ENCODE measurements at regions not wholly inside any gene's neighbourhood (a gene's known extent, or its start where the extent isn't known, plus 50 kb on each side); places are given as distances from the start of the nearest gene placed in this dataset.

DNA sequence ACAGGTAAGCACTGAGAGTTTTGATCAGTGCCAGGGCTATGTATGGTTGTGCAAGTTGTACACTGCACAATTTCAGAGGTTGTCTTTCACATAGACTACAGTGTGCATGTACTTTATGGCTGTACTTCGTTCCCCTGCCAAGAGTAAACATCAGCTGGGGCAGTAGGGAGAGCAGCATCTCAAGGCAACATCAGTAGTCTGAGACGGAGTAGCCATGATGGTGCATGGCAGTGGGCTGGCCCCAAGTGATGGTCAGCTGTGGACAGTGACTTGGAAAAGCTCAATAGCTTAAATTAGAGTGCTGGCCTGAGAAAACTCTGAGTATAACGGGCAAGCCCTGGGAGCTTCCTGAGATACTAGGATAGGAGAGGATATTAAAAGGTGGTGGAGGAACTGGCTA lies 165.5 kb downstream of the TFAP2B start:
- DNase-seq (ENCODE audit: low spot score) = no peak
- TF ChIP-seq, protein P1, sequence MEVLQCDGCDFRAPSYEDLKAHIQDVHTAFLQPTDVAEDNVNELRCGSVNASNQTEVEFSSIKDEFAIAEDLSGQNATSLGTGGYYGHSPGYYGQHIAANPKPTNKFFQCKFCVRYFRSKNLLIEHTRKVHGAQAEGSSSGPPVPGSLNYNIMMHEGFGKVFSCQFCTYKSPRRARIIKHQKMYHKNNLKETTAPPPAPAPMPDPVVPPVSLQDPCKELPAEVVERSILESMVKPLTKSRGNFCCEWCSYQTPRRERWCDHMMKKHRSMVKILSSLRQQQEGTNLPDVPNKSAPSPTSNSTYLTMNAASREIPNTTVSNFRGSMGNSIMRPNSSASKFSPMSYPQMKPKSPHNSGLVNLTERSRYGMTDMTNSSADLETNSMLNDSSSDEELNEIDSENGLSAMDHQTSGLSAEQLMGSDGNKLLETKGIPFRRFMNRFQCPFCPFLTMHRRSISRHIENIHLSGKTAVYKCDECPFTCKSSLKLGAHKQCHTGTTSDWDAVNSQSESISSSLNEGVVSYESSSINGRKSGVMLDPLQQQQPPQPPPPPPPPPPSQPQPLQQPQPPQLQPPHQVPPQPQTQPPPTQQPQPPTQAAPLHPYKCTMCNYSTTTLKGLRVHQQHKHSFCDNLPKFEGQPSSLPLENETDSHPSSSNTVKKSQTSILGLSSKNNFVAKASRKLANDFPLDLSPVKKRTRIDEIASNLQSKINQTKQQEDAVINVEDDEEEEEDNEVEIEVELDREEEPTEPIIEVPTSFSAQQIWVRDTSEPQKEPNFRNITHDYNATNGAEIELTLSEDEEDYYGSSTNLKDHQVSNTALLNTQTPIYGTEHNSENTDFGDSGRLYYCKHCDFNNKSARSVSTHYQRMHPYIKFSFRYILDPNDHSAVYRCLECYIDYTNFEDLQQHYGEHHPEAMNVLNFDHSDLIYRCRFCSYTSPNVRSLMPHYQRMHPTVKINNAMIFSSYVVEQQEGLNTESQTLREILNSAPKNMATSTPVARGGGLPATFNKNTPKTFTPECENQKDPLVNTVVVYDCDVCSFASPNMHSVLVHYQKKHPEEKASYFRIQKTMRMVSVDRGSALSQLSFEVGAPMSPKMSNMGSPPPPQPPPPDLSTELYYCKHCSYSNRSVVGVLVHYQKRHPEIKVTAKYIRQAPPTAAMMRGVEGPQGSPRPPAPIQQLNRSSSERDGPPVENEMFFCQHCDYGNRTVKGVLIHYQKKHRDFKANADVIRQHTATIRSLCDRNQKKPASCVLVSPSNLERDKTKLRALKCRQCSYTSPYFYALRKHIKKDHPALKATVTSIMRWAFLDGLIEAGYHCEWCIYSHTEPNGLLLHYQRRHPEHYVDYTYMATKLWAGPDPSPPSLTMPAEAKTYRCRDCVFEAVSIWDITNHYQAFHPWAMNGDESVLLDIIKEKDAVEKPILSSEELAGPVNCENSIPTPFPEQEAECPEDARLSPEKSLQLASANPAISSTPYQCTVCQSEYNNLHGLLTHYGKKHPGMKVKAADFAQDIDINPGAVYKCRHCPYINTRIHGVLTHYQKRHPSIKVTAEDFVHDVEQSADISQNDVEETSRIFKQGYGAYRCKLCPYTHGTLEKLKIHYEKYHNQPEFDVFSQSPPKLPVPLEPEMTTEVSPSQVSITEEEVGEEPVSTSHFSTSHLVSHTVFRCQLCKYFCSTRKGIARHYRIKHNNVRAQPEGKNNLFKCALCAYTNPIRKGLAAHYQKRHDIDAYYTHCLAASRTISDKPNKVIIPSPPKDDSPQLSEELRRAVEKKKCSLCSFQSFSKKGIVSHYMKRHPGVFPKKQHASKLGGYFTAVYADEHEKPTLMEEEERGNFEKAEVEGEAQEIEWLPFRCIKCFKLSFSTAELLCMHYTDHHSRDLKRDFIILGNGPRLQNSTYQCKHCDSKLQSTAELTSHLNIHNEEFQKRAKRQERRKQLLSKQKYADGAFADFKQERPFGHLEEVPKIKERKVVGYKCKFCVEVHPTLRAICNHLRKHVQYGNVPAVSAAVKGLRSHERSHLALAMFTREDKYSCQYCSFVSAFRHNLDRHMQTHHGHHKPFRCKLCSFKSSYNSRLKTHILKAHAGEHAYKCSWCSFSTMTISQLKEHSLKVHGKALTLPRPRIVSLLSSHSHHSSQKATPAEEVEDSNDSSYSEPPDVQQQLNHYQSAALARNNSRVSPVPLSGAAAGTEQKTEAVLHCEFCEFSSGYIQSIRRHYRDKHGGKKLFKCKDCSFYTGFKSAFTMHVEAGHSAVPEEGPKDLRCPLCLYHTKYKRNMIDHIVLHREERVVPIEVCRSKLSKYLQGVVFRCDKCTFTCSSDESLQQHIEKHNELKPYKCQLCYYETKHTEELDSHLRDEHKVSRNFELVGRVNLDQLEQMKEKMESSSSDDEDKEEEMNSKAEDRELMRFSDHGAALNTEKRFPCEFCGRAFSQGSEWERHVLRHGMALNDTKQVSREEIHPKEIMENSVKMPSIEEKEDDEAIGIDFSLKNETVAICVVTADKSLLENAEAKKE (CRISPR knock-in tag; IDR thresholded peaks at IDR 0.05) = no peak
- no peak for TF ChIP-seq NANOG (IDR thresholded peaks at IDR 0.05; ENCODE audit: borderline replicate concordance)
- TF ChIP-seq CREB1 (CRISPR knock-in tag; IDR thresholded peaks at IDR 0.05; ENCODE audit: low read depth) = no peak
- no peak for TF ChIP-seq JUNB (IDR thresholded peaks at IDR 0.05; ENCODE audit: unreplicated experiment)
- no peak for TF ChIP-seq ZNF114 (CRISPR knock-in tag; IDR thresholded peaks at IDR 0.05)
- TF ChIP-seq, protein P2, sequence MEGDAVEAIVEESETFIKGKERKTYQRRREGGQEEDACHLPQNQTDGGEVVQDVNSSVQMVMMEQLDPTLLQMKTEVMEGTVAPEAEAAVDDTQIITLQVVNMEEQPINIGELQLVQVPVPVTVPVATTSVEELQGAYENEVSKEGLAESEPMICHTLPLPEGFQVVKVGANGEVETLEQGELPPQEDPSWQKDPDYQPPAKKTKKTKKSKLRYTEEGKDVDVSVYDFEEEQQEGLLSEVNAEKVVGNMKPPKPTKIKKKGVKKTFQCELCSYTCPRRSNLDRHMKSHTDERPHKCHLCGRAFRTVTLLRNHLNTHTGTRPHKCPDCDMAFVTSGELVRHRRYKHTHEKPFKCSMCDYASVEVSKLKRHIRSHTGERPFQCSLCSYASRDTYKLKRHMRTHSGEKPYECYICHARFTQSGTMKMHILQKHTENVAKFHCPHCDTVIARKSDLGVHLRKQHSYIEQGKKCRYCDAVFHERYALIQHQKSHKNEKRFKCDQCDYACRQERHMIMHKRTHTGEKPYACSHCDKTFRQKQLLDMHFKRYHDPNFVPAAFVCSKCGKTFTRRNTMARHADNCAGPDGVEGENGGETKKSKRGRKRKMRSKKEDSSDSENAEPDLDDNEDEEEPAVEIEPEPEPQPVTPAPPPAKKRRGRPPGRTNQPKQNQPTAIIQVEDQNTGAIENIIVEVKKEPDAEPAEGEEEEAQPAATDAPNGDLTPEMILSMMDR (conservative IDR thresholded peaks at IDR 0.05; ENCODE audit: low read depth in 2 of 2) = no peak
- no peak for TF ChIP-seq EZH2 (IDR thresholded peaks at IDR 0.05; ENCODE audit: low read depth, unreplicated experiment)
- no peak for TF ChIP-seq STAT1 (IDR thresholded peaks at IDR 0.05; ENCODE audit: unreplicated experiment)
- TF ChIP-seq, protein P3, sequence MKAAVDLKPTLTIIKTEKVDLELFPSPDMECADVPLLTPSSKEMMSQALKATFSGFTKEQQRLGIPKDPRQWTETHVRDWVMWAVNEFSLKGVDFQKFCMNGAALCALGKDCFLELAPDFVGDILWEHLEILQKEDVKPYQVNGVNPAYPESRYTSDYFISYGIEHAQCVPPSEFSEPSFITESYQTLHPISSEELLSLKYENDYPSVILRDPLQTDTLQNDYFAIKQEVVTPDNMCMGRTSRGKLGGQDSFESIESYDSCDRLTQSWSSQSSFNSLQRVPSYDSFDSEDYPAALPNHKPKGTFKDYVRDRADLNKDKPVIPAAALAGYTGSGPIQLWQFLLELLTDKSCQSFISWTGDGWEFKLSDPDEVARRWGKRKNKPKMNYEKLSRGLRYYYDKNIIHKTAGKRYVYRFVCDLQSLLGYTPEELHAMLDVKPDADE (IDR thresholded peaks at IDR 0.05) = no peak
- TF ChIP-seq ZNF331 (CRISPR knock-in tag; IDR thresholded peaks at IDR 0.05; ENCODE audit: low read depth) = no peak
- TF ChIP-seq POLR2AphosphoS5 (IDR thresholded peaks at IDR 0.05; ENCODE audit: low read depth) = no peak
- no peak for TF ChIP-seq EZH2phosphoT487 (IDR thresholded peaks at IDR 0.05; ENCODE audit: unreplicated experiment)
- TF ChIP-seq, protein P4, sequence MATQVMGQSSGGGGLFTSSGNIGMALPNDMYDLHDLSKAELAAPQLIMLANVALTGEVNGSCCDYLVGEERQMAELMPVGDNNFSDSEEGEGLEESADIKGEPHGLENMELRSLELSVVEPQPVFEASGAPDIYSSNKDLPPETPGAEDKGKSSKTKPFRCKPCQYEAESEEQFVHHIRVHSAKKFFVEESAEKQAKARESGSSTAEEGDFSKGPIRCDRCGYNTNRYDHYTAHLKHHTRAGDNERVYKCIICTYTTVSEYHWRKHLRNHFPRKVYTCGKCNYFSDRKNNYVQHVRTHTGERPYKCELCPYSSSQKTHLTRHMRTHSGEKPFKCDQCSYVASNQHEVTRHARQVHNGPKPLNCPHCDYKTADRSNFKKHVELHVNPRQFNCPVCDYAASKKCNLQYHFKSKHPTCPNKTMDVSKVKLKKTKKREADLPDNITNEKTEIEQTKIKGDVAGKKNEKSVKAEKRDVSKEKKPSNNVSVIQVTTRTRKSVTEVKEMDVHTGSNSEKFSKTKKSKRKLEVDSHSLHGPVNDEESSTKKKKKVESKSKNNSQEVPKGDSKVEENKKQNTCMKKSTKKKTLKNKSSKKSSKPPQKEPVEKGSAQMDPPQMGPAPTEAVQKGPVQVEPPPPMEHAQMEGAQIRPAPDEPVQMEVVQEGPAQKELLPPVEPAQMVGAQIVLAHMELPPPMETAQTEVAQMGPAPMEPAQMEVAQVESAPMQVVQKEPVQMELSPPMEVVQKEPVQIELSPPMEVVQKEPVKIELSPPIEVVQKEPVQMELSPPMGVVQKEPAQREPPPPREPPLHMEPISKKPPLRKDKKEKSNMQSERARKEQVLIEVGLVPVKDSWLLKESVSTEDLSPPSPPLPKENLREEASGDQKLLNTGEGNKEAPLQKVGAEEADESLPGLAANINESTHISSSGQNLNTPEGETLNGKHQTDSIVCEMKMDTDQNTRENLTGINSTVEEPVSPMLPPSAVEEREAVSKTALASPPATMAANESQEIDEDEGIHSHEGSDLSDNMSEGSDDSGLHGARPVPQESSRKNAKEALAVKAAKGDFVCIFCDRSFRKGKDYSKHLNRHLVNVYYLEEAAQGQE (IDR thresholded peaks at IDR 0.05; ENCODE audit: unreplicated experiment) = no peak
- Histone ChIP-seq H3K27ac (ENCODE audit: low read depth) (no peak overlapping the region), H3K27me3 (ENCODE audit: insufficient read depth) (no peaks in the 10 kb centered on the region), H3K36me3 (ENCODE audit: insufficient read depth) (no peaks in the 10 kb centered on the region), H4K20me1 (replicated peaks; ENCODE audit: insufficient read depth) (no peaks in the 10 kb centered on the region), H3K79me2 (replicated peaks; ENCODE audit: insufficient read depth) (no peaks in the 10 kb centered on the region), H3K4me2 (no peak overlapping the region), H3K4me3 (no peak overlapping the region), H3K9me2 (ENCODE audit: insufficient read depth) (no peaks in the 10 kb centered on the region), H3F3A (replicated peaks; ENCODE audit: low read depth) (no peaks in the 10 kb centered on the region), H3K4me1 (ENCODE audit: insufficient read depth) (peaks cover 5% of the 10 kb centered on the region; the same call in 1 of the 2 replicates), H2AFZ (no peak overlapping the region)
- Mint-ChIP-seq H3K4me1 (peaks cover 5% of the 10 kb centered on the region; the same call in 2 of the 3 replicates), H3K36me3 (ENCODE audit: low read depth) (no peaks in the 10 kb centered on the region), H3K27ac (no peak overlapping the region), H3K9me3 (no peaks in the 10 kb centered on the region), H3K4me3 (no peak overlapping the region), H3K27me3 (ENCODE audit: insufficient read depth, low read depth, poor library complexity) (no peaks in the 10 kb centered on the region)
- no peak for ATAC-seq
